ENCODE measurements at regions not wholly inside any gene's neighbourhood (a gene's known extent, or its start where the extent isn't known, plus 50 kb on each side); places are given as distances from the start of the nearest gene placed in this dataset.

- no peak for DNase-seq
Observed at GRCh38 chr12:54711669-54712068, 63.5 kb upstream of the DCD start.

DNA sequence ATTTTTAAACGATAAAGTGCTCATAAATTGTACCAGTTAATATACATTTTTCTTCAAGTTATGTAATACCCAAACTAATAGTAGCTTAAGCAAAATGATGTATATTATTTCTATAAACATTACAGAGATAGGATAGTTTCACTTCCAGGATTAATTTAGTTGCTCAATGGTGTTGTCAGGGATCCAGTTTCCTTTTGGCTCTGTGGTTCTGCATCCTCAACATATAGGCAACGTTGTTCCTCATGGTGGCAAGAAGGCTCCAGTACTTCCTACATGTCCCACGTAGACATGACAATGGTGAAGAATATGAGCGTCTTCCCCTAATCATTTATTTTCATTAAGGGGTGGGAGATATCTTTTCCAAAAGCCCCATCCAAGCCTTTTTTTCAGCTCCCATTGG, 60.7 kb upstream of the DCD start:
- DNase-seq = no peak

DNA sequence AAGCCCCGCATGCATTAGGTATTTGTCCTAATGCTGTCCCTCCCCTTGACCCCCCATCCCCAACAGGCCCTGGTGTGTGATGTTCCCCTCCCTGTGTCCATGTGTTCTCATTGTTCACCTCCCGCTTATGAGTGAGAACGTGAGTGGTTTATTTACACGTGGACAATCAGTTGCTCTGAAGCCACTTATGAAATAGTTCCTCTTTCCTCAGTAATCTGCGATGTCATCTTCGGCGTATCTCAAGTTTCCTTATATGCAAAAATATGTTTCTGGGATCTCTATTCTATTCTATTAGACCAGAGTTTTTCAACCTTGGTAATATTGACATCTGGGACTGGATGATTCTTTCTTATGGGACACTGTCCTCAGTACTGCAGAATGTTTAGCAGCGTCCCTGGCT, 56.0 kb upstream of the DCD start:
- DNase-seq = no peak

- peak; percentile 8 for DNase-seq
Observed at GRCh38 chr12:54701940-54702592, 53.9 kb upstream of the DCD start.

DNA sequence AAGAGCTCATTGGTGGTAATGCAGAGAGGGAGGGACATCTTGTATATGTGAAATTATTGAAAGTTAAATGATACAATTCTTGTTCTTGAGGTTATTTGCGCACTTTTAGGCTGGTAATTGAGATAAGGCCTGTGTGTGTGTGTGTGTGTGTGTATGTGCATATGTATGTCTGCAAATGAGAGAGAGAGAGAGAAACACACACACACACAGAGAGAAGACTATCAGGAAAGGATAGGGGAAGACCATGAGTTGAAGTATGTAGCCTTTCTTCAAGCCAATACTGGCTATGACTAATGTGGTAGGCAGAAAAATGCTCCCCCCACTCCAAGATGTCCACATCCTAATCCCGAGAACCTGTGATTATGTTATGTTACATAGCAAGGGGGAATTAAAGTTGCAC, 52.7 kb upstream of the DCD start:
- no peak for DNase-seq

DNA sequence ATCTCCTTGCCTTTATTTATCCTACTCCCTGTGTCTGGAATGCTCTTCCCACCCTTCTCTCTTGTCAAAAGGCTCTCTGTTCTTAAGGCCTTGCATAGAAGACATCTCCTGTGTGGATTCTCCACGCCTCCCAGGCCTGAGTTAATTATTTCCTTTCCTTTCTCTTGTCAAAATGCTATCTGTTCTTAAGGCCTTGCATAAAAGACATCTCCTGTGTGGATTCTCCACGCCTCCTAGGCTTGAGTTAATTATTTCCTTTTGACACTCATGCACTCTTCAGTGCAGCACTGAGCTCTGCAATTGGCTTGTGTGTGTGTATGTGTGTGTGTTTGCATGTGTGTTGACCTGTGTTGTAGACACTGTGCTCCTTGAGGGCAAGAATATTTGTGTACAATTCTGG, 52.1 kb upstream of the DCD start:
- DNase-seq = no peak

All from activated gamma-delta T cell treated with Interleukin-2 at 50 U/mL for 16 hours (primary cell).